ENCODE measurements at regions not wholly inside any gene's neighbourhood (a gene's known extent, or its start where the extent isn't known, plus 50 kb on each side); places are given as distances from the start of the nearest gene placed in this dataset.
"Not testable (repeated sequence)": the region's sequence is repeated elsewhere in the genome, so short reads cannot be mapped to it uniquely, and the experiment has no call there.

DNA sequence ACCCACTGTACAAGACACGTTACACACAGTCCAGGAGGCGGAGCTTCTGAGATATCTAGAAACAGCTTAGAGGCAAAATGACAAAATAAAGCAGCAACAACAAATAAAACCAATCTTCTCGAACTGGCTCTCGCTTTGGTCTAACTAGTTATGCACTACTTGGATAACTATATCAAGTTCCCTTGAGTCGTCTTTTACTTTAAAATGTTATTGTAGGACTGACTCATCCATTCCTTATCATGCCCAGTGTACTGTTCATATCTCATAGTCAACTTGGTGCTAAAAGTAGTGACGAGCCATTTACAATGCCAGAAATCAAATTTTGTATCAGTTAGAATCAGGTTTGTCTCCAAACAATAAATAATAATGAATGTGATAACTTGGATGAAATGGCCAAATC, 102.5 kb upstream of the SLC35G4 start:
- DNase-seq: no peak

DNA sequence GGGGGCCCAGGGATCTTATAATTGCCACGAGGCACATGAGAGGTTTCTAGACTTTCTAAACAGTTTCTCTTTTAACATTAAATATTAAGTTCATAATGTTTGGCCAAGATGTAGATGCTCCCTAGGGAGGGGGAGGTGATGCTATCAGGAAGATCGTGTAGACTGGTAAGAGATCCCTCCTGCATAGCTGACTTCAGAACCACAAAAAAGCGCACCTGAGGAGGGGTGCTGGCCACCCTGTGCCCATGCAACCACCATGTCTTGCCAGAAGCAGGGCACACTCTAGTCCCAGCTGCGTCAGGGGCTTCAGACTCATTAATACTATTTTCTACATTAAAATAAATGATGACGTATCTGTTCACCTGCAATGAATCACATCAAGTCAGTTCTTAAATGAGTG, 103.4 kb upstream of the SLC35G4 start:
- DNase-seq: no peak

DNA sequence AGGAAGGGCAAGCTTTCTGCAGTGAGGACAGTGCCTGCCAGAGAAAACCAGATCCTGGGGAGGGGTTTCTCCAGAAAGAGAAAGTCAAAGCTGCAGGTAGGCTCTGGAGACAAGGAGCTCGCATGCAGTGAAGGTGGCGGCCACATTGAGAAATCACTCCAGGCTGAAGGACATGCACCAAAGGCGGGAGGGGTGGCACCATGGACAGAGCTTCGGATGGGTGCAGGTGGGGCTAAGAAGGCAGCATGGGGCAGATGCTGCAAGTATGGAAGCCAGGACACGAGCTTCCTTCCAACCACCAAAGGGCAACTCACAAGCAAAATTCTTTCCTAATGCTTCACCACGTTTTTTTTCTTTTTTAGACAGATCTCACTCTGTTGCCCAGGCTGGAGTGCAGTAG, 104.4 kb upstream of the SLC35G4 start:
- DNase-seq: no peak

DNA sequence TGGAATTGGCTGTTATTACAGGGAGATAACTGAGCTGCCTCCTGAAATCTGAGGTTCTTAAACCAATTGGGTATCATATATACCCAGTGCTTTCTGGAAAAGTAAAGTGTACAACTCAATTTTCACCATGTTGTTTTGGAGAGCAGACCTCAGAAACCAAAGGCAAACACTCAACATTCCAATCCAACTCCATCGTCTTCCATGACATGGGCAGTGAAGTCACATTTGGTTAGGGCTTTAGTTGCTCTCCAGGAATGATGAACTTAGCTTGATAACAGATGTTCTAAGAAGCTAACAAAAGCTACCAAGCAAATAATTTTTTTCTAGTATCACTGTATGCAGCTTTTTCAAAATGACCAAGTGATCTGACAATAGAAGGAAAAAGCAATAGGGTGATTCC, 107.0 kb upstream of the SLC35G4 start:
- no peak for DNase-seq

DNA sequence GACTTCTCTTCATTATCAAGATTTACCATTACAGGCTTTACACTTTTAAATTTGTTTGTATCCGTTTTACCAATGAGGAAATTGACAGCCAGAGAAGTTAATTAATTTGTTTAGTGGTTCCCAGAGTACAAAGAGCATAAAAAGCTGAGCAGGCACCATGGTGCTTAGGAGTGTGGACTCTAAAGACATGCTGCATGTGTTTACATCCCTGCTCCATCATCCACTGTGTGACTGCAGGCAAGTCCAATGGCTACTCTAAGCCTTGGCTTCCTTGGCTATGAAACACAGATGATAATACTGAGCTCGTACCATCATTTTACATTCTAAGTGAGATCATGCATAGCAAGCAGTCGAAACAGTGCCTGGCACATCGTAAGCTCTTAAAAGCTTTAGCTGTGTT, 108.0 kb upstream of the SLC35G4 start:
- no peak for DNase-seq

DNA sequence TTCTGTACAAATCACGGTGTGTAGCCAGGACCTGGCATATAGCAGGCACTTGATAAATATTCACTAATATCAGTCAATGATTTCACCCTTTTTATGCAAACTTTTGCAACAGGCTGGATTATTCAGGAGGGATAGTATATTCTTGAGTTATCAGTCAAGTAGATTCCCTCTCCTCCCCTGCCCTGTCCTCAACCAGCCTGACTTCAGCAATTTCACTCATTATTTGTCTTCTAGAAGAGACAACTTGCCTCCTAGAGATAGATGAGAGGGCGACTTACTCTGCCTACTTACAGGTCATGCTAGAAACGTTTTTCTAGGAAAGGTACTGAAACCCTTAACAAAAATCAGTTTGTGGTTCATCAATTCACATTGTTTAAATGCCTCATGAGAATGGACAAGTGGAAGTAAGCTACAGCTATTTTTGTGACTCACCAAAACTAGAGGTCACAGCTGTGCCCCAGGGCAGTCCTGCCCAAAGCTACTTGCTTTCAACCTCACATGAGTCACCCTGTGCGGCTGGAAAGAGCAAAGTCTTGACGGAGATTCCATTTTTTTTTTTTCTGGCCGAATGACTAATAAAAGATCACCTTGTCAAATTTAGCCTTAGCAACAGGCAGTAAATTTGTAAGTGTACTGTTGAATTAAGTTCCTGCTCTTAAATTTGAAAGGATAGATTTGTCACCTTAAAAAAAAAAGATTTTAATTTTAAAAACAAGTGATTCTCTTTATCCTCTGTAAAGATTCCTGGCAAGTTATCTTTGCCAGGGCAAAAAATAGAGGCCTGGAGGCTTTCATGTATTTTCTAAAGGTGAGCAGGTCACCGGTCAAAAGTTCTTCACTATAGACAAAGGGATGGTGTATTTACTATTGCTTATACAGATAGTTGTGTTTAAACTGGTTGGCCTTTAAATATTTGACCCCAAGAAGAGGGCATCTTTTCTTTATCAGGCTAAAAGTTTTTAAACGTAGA, 109.0 kb upstream of the SLC35G4 start:
- no peak for DNase-seq

DNA sequence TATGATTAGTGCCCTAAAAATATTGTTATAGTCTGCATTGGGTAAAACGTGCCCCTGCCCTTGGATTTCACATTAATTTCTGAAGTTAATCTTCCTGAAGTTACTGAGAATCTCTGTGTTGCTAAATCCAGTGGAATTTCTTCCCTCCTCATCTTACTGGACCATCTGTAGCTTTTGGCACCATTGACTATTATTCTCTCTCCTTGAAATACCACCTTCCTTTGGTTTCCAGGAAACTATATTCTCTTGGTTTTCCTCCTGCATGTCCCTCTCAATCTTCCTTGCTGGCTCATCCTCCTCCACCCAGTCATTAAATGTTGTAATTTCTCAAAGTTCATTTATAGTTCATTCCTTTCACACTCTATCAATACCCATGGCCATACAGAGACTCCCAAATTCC, 110.6 kb upstream of the SLC35G4 start:
- no peak for DNase-seq

DNA sequence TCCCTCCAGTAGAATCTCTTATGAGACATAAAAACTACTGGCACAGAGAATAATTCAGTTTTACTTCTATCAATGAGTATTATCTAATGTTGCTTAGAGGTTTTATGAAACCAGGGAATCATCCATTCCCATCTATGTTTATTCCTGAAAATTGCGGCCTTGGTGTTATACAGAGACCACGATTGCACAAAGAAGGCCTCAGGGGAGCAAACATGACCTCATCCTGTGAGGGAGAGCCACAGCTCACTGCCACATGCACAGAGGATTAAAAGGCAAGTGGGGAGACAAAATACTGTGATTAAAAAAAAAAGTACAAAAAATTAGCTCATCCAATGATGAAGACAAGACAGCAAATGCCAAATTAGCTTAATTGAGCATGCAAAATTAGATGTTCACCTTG, 111.8 kb upstream of the SLC35G4 start:
- DNase-seq: no peak

DNA sequence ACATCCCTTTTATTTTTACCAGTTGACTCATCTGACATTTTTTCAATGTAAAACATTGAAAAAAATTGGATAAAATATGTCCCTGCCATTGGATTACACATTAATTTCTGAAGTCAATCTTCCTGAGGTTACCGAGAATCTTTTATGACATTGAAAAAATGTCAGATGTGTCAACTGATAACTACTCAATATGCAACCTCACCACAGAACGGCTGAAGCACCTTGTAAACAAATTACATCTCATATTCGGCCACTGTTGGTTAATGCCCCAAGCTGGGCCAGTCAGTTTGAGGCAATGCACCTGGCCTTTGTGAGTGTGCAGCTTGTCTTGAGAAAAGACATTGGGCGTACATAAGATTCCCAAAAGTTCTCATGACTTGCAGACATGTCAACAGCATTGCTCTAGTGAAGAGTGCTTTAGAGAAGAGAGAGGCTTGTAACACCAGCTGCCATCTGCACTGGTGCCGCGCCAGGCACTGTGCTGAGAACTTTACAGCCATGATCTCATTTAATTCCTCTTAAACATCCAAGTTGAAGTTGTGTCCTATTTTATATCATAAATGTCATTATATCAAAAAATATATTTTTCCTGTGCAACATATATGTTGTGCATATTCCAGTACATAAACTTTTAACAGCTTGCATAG, 112.7 kb upstream of the SLC35G4 start:
- no peak for DNase-seq

DNA sequence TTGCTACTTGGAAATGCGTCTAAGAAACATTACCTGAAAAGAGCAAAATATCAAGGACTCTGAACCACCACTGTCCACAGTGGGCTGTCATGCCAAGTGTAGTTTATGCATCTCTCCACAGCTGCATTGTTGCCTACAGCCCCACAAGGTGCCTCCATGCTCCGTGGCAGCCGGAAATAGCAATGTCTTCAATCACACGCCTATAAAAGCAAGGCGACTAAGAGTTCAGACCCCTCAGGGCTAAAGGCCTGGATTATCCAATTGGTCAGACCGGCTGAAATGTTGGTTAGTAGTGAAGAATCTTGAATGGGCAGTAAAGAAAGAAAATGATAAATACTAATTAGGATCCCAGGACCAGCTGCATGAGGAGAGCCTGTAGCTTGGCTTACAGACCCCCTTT, 114.0 kb upstream of the SLC35G4 start:
- no peak for DNase-seq

DNA sequence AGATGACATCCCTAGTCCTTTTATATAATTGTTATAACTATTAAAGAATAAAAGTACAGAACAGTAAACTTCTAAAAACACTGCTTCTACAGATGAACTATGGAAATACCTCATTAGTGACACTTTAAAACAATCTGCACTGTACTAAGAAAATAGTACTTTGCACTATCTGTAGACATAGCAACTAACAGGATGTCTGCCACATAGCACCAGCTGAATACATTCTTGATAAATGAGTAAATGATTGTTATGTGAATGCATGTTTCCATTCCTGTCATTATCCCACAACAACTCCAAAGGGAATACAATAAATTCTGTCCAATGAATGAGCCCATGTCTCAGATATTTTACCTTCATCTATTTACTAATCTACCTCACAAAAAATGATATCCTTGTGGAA, 115.3 kb upstream of the SLC35G4 start:
- DNase-seq: no peak

DNA sequence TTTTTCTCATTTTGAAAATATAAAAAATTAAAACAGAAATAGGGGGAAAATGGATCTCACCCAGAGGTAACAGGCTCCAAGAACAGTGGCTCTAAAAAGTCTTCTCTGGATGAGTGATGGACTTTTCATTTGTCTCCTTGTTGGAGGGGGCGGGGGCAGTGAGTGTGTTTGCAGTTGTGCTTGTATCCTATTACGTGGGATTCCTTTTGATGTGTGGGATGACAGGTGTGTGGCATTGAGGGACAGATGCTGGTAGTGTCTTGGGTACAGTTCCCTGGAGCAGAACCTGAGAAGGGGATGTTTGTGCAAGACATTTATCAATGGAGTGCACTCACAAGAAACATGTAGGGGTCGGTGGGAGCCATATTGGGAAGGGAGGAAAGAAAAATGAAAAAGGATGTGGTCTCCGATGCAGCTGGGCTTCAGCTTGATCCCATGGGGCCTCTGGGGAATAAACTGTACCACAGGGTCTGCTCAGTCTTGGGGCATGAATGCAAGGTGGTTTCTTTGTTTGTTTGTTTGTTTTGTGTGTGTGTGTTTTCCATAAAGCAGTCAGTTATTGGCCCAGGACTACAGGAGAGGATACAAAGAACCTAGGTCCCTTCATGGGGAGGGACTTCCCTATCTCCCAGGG, 120.0 kb upstream of the SLC35G4 start:
- no peak for DNase-seq

DNA sequence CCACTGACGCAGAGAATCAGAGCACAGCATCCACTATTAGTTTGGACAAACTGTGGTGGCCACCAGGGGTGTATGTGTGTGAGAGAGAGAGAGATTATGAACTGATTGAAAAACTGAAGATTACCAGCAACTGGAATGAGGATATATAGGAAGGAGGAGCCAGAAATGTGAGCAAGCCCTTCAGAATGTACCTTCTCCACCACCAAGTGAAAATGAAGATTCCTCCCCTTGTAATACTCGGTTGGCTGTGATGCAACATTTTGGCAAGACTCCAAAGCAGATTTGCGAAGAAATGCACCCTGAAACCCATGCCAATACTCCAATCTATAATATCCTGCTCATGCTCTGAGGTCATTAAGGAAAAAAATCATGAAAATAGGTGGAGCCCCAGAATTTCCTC, 121.2 kb upstream of the SLC35G4 start:
- no peak for DNase-seq

DNA sequence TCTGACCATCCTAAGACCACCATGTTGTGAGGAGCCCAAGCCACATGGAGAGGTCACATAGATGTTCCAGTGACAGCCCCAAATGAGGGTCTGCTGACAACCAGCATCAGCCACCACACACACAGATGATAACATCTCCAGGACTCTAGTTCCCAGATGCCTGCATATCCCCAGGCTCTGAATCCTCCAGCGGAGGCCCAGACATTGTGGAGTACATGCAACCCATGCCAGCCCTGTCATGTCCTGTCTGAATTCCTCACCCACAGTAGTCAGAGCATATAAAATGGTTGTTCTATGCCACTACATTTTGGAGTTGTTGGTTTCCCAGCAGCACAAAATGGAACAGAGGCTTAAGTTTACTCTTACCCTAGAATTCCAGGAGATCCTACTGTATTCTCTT, 122.0 kb upstream of the SLC35G4 start:
- DNase-seq: no peak

DNA sequence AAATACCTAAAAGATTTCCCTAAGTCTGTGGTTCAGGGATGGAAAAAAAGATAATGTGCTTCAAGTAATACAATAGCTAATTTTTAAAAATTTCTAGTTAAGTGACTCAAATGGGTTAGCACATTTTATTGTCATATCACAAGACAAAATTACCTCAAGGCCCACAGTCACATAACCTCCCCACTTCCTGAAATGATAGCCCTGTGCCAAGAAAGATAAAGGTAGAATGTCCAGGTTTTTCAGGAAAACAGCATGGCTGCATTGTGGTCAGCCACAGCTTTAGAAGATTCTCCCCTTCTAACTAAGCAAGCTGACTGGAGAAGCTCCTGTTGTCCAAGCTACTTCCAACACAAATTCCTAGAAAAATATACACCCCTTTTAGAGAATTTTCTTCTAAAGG, 127.1 kb upstream of the SLC35G4 start:
- DNase-seq: no peak

DNA sequence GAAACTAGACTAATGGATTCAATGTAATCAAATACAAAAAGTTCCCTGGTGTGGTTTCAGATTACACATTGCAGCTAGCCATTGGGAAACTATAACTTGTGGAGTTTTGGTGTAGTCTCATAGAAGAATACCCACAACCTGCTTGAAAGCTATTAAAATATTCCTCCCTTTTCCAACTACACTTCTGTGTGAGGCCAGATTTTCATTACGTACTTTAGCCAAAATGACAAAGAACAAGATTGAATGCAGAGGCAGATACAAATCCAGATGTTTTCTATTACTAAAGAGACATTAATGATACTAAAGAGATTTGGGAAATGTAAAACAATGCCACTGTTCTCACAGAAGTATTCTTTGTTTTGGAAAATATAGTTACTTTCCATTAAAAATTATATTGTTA, 128.7 kb upstream of the SLC35G4 start:
- no peak for DNase-seq

DNA sequence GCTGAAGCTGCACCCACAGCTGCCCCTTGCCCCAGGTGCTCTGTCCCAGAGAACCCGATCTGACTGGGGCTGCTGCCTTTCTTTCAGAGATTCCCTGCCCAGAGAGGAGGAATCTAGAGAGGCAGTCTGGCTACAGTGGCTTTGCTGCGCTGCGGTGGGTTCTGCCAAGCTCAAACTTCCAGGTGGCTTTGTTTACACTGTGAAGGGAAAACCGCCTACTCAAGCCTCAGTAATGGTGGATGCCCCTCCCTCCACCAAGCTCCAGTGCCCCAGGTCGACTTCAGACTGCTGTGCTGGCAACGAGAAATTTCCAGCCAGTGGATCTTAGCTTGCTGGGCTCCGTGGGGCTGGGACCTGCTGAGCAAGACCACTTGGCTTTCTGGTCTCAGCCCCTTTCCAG, 130.4 kb upstream of the SLC35G4 start:
- not testable (repeated sequence) for DNase-seq

DNA sequence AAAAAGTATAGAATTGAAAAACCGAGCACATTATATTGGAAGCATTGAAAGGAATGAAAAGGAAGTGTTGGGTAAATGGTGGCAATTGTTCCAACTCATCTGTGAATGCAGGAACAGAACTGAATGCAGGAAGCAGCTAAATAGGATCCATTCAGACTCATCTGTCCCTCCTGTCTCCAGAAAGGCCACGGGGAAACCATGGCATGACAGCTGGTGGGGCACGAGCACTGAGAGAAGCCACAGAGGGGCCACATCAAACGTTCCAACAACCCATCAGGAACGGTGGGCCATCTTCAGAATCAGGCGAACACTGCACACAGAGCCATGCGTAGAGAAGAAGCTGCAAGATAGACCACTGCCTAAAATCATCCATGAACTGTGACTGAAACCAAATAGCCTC, 138.5 kb upstream of the SLC35G4 start:
- DNase-seq: no peak

DNA sequence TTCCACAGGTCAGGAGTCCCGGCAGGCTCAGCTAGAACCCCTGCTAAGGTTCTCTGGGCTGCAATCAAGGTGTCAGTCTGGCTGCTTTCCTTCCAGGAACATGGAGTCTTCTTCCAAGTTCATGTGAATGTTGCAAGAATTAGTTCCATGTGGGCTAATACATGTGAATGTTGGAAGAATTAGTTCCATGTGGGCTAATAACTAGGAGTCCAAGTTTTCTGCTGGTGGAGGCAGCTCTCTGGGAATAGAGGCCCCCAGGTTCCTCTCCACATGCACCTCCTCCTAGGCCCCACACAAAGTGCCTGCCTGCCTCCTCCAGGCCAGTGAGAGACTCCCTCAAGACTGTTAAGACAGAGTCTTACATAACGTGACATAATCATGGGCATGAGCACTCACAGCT, 140.8 kb upstream of the SLC35G4 start:
- no peak for DNase-seq

DNA sequence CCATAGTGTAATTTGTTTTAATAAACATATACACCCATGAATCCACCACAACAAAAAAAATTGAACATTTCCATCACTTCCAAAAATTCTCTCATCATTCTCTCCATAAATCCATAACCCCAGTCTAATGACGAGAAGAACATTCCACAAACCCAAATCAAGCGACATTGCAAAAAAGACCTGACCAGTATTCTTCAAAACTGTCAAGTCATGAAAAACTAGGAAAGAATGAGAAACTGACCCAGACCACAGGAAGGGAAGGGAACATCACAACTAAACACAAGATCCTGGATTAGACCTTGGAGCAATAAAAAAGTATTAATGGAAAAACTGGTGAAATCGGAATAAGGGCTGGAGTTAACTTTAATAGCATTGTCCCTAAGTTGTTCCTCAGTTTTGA, 141.3 kb upstream of the SLC35G4 start:
- no peak for DNase-seq

DNA sequence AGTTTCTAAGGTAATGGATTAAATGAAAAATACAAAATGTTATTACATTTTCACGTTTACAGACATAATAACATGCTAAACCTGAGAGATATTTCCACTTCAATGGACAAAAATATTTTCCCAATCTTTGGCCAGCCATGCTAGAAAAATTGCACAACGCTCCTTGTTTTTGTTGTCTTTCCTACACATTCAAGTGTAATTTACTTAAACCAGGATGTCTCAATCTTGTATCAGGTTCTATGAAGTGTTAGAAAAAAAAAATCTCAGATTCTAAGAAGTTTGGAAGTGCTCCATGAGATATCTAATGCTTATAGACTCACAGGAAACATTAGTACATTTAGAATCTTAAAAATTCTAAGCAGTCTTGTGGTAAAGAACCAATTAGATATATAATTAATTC, 141.8 kb upstream of the SLC35G4 start:
- DNase-seq: no peak

DNA sequence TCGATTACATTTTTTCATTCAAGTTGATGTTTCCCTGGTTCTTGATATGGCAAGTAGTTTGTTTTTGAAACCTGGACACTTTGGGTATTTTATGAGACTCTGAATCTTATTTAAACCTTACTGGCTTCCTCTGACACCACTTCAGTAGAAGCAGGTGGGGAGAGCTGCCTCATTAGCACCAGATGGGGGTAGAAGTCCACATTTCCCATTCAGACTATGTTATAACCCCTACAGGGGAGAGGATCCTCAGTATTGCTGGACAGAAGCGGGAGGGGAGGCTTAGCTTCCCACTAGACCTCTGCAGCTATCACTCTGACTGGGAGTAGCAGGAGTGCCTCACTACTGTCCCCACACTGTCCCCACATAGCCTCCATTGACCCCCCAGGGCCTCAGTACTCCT, 145.3 kb upstream of the SLC35G4 start:
- no peak for DNase-seq

DNA sequence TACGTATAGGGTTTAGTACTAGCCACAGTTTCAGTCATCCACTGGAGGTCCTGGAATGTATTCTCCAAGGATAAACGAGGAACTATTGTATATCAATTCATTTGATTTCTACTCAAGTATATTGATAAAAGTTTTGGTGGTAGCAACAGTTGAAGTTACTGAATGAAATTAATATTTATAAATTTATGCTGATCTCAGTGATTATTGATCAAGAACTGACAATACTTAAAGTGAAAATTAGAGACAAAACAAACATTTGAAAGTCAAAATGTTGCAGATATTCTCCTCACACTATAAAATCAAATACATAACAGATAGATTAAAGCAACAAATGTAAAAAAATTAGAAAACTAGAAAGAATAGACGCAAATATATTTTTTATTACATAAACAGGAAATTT, 150.9 kb upstream of the SLC35G4 start:
- no peak for DNase-seq

DNA sequence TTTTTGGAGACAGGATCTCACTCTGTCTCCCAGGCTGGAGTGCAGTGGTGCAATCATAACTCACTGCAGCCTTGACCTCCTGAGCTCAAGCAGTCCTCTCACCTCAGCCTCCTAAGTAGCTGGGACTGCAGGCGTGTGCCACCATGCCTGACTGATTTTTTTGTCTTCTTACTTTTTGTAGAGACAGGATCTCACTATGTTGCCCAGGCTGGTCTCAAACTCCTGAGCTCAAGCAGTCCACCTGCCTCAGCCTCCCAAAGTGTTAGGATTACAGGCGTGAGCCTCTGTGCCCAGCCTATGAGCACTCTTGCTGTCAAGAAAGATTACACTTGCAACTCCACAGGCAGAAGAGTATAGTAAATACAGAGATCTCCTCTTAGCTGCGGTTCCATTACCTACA, 151.5 kb upstream of the SLC35G4 start:
- not testable (repeated sequence) for DNase-seq
